ENCODE measurements at regions not wholly inside any gene's neighbourhood (a gene's known extent, or its start where the extent isn't known, plus 50 kb on each side); places are given as distances from the start of the nearest gene placed in this dataset.

GRCh38 chr15:25179673-25180511 is 225.1 kb downstream of the SNRPN start:
- H3K9me3 Mint-ChIP-seq = peaks cover 15% of the 10 kb centered on the region
- H3K27me3 Mint-ChIP-seq = no peaks in the 10 kb centered on the region
- no peak overlapping the region for H3K4me3 Mint-ChIP-seq
- DNase-seq = peak; percentile 12
- no peaks in the 10 kb centered on the region for H3K36me3 Mint-ChIP-seq (ENCODE audit: low read depth)
- no peak overlapping the region for H3K27ac Mint-ChIP-seq
- H3K4me1 Mint-ChIP-seq (ENCODE audit: low read depth) = no peaks in the 10 kb centered on the region

GRCh38 chr15:25180606-25181292 is 226.0 kb downstream of the SNRPN start:
- H3K27me3 Mint-ChIP-seq = no peaks in the 10 kb centered on the region
- no peaks in the 10 kb centered on the region for H3K4me1 Mint-ChIP-seq (ENCODE audit: low read depth)
- no peaks in the 10 kb centered on the region for H3K36me3 Mint-ChIP-seq (ENCODE audit: low read depth)
- H3K27ac Mint-ChIP-seq = no peak overlapping the region
- peaks cover 17% of the 10 kb centered on the region for H3K9me3 Mint-ChIP-seq
- no peak overlapping the region for H3K4me3 Mint-ChIP-seq
- DNase-seq = no peak

GRCh38 chr15:25181293-25182097 is 226.7 kb downstream of the SNRPN start:
- H3K27me3 Mint-ChIP-seq = no peaks in the 10 kb centered on the region
- no peaks in the 10 kb centered on the region for H3K36me3 Mint-ChIP-seq (ENCODE audit: low read depth)
- DNase-seq = peak; percentile 9
- H3K27ac Mint-ChIP-seq = no peak overlapping the region
- peaks cover 12% of the 10 kb centered on the region for H3K9me3 Mint-ChIP-seq
- no peak overlapping the region for H3K4me3 Mint-ChIP-seq
- no peaks in the 10 kb centered on the region for H3K4me1 Mint-ChIP-seq (ENCODE audit: low read depth)

- H3K9me3 Mint-ChIP-seq = peaks cover 12% of the 10 kb centered on the region
- no peak overlapping the region for H3K27ac Mint-ChIP-seq
- peak; percentile 14 for DNase-seq
- no peaks in the 10 kb centered on the region for H3K4me1 Mint-ChIP-seq (ENCODE audit: low read depth)
- H3K36me3 Mint-ChIP-seq (ENCODE audit: low read depth) = no peaks in the 10 kb centered on the region
- no peaks in the 10 kb centered on the region for H3K27me3 Mint-ChIP-seq
- H3K4me3 Mint-ChIP-seq = no peak overlapping the region
Observed at GRCh38 chr15:25182098-25182478, 227.3 kb downstream of the SNRPN start.

GRCh38 chr15:25182736-25183445 is 228.1 kb downstream of the SNRPN start:
- Mint-ChIP-seq H3K4me3 (no peak overlapping the region), H3K9me3 (peaks cover 14% of the 10 kb centered on the region), H3K36me3 (ENCODE audit: low read depth) (no peaks in the 10 kb centered on the region), H3K27me3 (no peaks in the 10 kb centered on the region), H3K27ac (no peak overlapping the region), H3K4me1 (ENCODE audit: low read depth) (no peaks in the 10 kb centered on the region)
- no peak for DNase-seq

- Mint-ChIP-seq H3K4me1 (ENCODE audit: low read depth) (no peaks in the 10 kb centered on the region), H3K9me3 (peaks cover 18% of the 10 kb centered on the region), H3K36me3 (ENCODE audit: low read depth) (no peaks in the 10 kb centered on the region), H3K4me3 (no peak overlapping the region), H3K27me3 (no peaks in the 10 kb centered on the region), H3K27ac (no peak overlapping the region)
- no peak for DNase-seq
Observed at GRCh38 chr15:25183581-25184251, 228.9 kb downstream of the SNRPN start.

- Mint-ChIP-seq H3K9me3 (peaks cover 15% of the 10 kb centered on the region), H3K4me3 (no peak overlapping the region), H3K27ac (no peak overlapping the region), H3K27me3 (no peaks in the 10 kb centered on the region), H3K4me1 (ENCODE audit: low read depth) (no peaks in the 10 kb centered on the region), H3K36me3 (ENCODE audit: low read depth) (no peaks in the 10 kb centered on the region)
- no peak for DNase-seq
Observed at GRCh38 chr15:25184356-25185155, 229.8 kb downstream of the SNRPN start.

GRCh38 chr15:25185156-25185710 is 230.4 kb downstream of the SNRPN start:
- H3K27ac Mint-ChIP-seq = no peak overlapping the region
- H3K4me1 Mint-ChIP-seq (ENCODE audit: low read depth) = no peaks in the 10 kb centered on the region

GRCh38 chr15:25185791-25186190 is 231.0 kb downstream of the SNRPN start:
- Mint-ChIP-seq H3K4me1 (ENCODE audit: low read depth) (no peaks in the 10 kb centered on the region), H3K27ac (no peak overlapping the region), H3K27me3 (no peaks in the 10 kb centered on the region), H3K9me3 (peaks cover 23% of the 10 kb centered on the region), H3K36me3 (ENCODE audit: low read depth) (no peaks in the 10 kb centered on the region), H3K4me3 (no peak overlapping the region)
- no peak for DNase-seq

More at GRCh38 chr15:25185156-25185710, 230.4 kb downstream of the SNRPN start:
- H3K36me3 Mint-ChIP-seq (ENCODE audit: low read depth) = no peaks in the 10 kb centered on the region
- peaks cover 22% of the 10 kb centered on the region for H3K9me3 Mint-ChIP-seq
- DNase-seq = no peak
- no peaks in the 10 kb centered on the region for H3K27me3 Mint-ChIP-seq
- no peak overlapping the region for H3K4me3 Mint-ChIP-seq

GRCh38 chr15:25186411-25186810 is 231.6 kb downstream of the SNRPN start:
- H3K9me3 Mint-ChIP-seq = peaks cover 23% of the 10 kb centered on the region
- H3K4me3 Mint-ChIP-seq = no peak overlapping the region
- H3K27ac Mint-ChIP-seq = no peak overlapping the region
- DNase-seq = no peak
- no peaks in the 10 kb centered on the region for H3K36me3 Mint-ChIP-seq (ENCODE audit: low read depth)
- H3K4me1 Mint-ChIP-seq (ENCODE audit: low read depth) = no peaks in the 10 kb centered on the region
- no peaks in the 10 kb centered on the region for H3K27me3 Mint-ChIP-seq

GRCh38 chr15:25186906-25187645 is 232.3 kb downstream of the SNRPN start:
- no peak overlapping the region for H3K27ac Mint-ChIP-seq
- H3K36me3 Mint-ChIP-seq (ENCODE audit: low read depth) = no peaks in the 10 kb centered on the region
- H3K4me1 Mint-ChIP-seq (ENCODE audit: low read depth) = no peaks in the 10 kb centered on the region
- H3K9me3 Mint-ChIP-seq = peaks cover 23% of the 10 kb centered on the region
- no peaks in the 10 kb centered on the region for H3K27me3 Mint-ChIP-seq
- no peak for DNase-seq
- no peak overlapping the region for H3K4me3 Mint-ChIP-seq

- DNase-seq = no peak
- no peaks in the 10 kb centered on the region for H3K27me3 Mint-ChIP-seq
- no peak overlapping the region for H3K27ac Mint-ChIP-seq
- no peaks in the 10 kb centered on the region for H3K36me3 Mint-ChIP-seq (ENCODE audit: low read depth)
- H3K4me3 Mint-ChIP-seq = no peak overlapping the region
- H3K9me3 Mint-ChIP-seq = peaks cover 23% of the 10 kb centered on the region
- H3K4me1 Mint-ChIP-seq (ENCODE audit: low read depth) = no peaks in the 10 kb centered on the region
Observed at GRCh38 chr15:25188051-25188450, 233.3 kb downstream of the SNRPN start.
